Smooth muscle cell (in vitro differentiated cells): ENCODE measurements at regions not wholly inside any gene's neighbourhood (a gene's known extent, or its start where the extent isn't known, plus 50 kb on each side); places are given as distances from the start of the nearest gene placed in this dataset.
"Not testable (repeated sequence)": the region's sequence is repeated elsewhere in the genome, so short reads cannot be mapped to it uniquely, and the experiment has no call there.

ENCODE experiments used
- DNase-seq: peaks from one replicate; lab custom pipeline; 2025; ENCODE audit not compliant: unreplicated experiment; lab: John Stamatoyannopoulos, UW
- H2AFZ ChIP-seq: fragments of 200-600 bp; sonication (generic); 2 replicates; pipeline ENCODE4 v1.6.0; 2016; ENCODE audit warnings: antibody characterized with exemption, low read depth, mild to moderate bottlenecking
- H3F3A ChIP-seq: fragments of 200-600 bp; sonication (generic); 2 replicates; pipeline ENCODE4 v1.6.0; 2017; ENCODE audit warnings: antibody characterized with exemption, low read depth
- H3K27ac ChIP-seq: fragments of 200-600 bp; sonication (generic); 2 replicates; pipeline ENCODE4 v1.5.1; 2016; ENCODE audit warnings: low read depth, mild to moderate bottlenecking
- H3K27me3 ChIP-seq: fragments of 200-600 bp; sonication (generic); 2 replicates; pipeline ENCODE4 v1.6.1; 2016; ENCODE audit warnings: low read depth, mild to moderate bottlenecking
- H3K36me3 ChIP-seq: fragments of 200-600 bp; sonication (generic); 2 replicates; pipeline ENCODE4 v1.5.1; 2016; ENCODE audit warnings: low read depth
- H3K4me1 ChIP-seq: fragments of 200-600 bp; sonication (generic); 2 replicates; pipeline ENCODE4 v1.5.1; 2016; ENCODE audit warnings: low read depth
- H3K4me2 ChIP-seq: fragments of 200-600 bp; sonication (generic); 2 replicates; pipeline ENCODE4 v1.6.0; 2016; ENCODE audit warnings: mild to moderate bottlenecking
- H3K4me3 ChIP-seq: fragments of 200-600 bp; sonication (generic); 2 replicates; pipeline ENCODE4 v1.5.1; 2016; ENCODE audit warnings: mild to moderate bottlenecking
- H3K79me2 ChIP-seq: fragments of 200-600 bp; sonication (generic); 2 replicates; pipeline ENCODE4 v1.6.0; 2016; ENCODE audit warnings: low read depth, mild to moderate bottlenecking
- H3K9ac ChIP-seq: fragments of 200-600 bp; sonication (generic); 2 replicates; pipeline ENCODE4 v1.6.0; 2016; ENCODE audit warnings: low read depth
- H3K9me3 ChIP-seq: fragments of 200-600 bp; sonication (generic); replicated peaks from 2 replicates; pipeline ENCODE4 v1.5.1; 2016; ENCODE audit warnings: low read depth
- H4K20me1 ChIP-seq: fragments of 200-600 bp; sonication (generic); 2 replicates; pipeline ENCODE4 v1.6.0; 2016; ENCODE audit warnings: low read depth
- CTCF ChIP-seq: fragments of 200-600 bp; sonication (generic); IDR thresholded peaks from 2 replicates; pipeline ENCODE4 v1.5.1; 2017; ENCODE audit warnings: borderline replicate concordance, mild to moderate bottlenecking, antibody characterized with exemption; ENCODE audit not compliant: insufficient read depth, poor library complexity, severe bottlenecking
- WGBS: methylation state at CpG from one replicate; pipeline ENCODE4 v1.1.7; 2016; ENCODE audit warnings: low lambda C conversion rate; 5-methylcytosine and 5-hydroxymethylcytosine counted together

DNA sequence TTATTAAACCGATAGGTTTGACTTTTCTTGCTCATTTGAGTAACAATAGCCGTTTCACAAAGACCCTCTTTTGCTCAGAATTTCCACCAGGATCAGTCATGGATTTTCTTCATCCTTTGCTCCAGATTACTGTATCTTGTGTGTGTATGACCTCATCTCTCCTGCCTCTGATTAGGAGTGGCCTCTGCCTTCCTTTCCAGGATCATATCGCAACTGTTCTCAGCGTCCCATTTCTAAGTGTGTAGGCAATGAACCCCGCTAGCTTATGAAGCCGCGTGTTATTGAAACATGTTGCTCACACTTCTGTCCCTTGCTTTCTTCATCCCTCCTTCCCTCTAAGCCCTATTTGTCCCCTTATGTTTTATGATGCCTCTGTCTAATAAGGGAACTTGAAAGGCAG, 169.8 kb upstream of the RPS23 start:
- no peak for DNase-seq
- Histone ChIP-seq H3K9ac (no peak overlapping the region), H3K4me2 (peak overlapping the region; percentile 76), H3K27ac (peak overlapping the region; percentile 6), H3K9me3 (no peaks in the 10 kb centered on the region), H3K27me3 (no peaks in the 10 kb centered on the region), H3K36me3 (no peaks in the 10 kb centered on the region), H3K4me3 (no peak overlapping the region), H3F3A (no peaks in the 10 kb centered on the region), H2AFZ (peak overlapping the region; percentile 83), H3K4me1 (no peaks in the 10 kb centered on the region), H4K20me1 (no peaks in the 10 kb centered on the region), H3K79me2 (no peaks in the 10 kb centered on the region)
- 44% methylated on average over 7 of the region's 7 CpGs for WGBS
- TF ChIP-seq CTCF = no peak

GRCh38 chr5:82446809-82447208, 168.7 kb upstream of the RPS23 start:
- no peak overlapping the region for H3K27ac ChIP-seq
- no peak overlapping the region for H2AFZ ChIP-seq
- no peaks in the 10 kb centered on the region for H4K20me1 ChIP-seq
- H3K4me1 ChIP-seq = no peaks in the 10 kb centered on the region
- no peak overlapping the region for H3K4me2 ChIP-seq
- H3F3A ChIP-seq = no peaks in the 10 kb centered on the region
- H3K27me3 ChIP-seq = no peaks in the 10 kb centered on the region
- H3K4me3 ChIP-seq = no peak overlapping the region
- H3K9ac ChIP-seq = no peak overlapping the region
- DNase-seq = no peak
- no peaks in the 10 kb centered on the region for H3K36me3 ChIP-seq
- H3K79me2 ChIP-seq = no peaks in the 10 kb centered on the region
- no peak for TF ChIP-seq CTCF
- no peaks in the 10 kb centered on the region for H3K9me3 ChIP-seq

DNA sequence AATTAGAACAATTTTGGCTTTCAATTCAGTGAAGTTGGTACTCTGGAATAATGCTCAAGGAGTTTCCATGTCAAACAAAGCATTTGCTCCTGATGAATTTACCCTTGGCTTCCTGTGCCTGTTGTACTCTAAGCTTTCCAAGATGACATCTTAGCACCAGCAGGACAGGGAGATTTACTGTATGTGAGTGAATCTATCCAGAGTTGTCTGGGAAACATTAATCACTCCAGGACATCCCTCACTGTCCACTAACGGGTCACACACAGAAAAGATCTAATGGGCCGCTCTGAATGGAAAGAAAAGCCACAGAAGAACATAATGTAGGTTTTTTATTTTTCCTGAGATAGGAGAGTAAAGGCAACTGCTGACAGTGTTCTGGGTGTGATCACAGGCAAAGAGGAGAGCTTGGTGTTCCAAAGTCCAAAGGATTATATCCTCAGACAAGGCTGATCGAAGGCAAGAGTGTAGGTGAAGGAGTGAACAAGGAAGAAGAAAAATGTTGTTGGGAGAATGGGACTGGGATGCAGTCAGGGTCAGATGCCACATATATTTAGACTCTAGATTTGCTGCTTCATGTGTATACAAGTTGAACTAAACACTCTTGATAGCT, 167.7 kb upstream of the RPS23 start:
- no peaks in the 10 kb centered on the region for H3F3A ChIP-seq
- no peaks in the 10 kb centered on the region for H3K36me3 ChIP-seq
- H4K20me1 ChIP-seq = no peaks in the 10 kb centered on the region
- peak overlapping the region; percentile 32 for H3K27ac ChIP-seq
- H3K27me3 ChIP-seq = no peaks in the 10 kb centered on the region
- no peak for DNase-seq
- WGBS = 20% methylated on average over 3 of the region's 3 CpGs
- no peaks in the 10 kb centered on the region for H3K4me1 ChIP-seq
- H2AFZ ChIP-seq = peak overlapping the region; percentile 60
- no peaks in the 10 kb centered on the region for H3K9me3 ChIP-seq
- H3K4me2 ChIP-seq = no peak overlapping the region
- TF ChIP-seq CTCF = no peak
- no peaks in the 10 kb centered on the region for H3K79me2 ChIP-seq
- H3K9ac ChIP-seq = no peak overlapping the region
- no peak overlapping the region for H3K4me3 ChIP-seq

DNA sequence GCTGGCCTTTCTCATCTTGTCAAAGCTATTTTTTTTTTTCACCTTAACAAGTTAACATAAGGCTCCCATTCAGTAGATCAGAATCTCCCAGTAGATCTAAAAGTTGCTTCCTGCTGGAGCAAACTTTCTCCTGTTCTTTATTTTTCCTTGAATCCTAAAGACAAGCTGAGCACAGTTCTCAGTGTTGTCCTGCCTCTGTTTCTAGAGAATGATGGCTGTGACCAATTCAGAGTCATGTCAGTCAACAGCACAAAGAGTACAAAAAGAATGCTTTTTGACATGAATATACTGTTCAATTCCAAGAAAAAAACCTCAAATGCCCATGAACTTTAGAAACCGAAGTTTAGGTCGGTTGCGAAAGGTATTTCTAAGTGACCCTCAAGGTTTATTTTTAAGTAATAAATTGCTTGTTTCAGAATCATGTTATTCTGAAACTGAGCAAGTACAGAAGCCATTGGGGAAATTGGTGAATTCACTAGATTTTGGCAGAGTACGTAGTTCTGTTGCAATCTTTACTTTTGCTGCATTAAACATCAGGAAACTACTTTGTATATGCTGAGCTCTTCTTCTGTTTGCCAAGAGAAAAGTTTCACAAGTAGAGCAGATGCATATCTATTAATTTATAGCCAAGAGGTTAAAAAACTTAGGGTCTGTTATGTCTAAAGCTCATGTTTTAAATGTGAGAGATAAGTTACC, 161.7 kb upstream of the RPS23 start:
- Histone ChIP-seq H3K4me1 (no peaks in the 10 kb centered on the region), H4K20me1 (no peaks in the 10 kb centered on the region), H3K9me3 (no peaks in the 10 kb centered on the region), H3K36me3 (no peaks in the 10 kb centered on the region), H3K4me3 (no peak overlapping the region), H3K4me2 (no peak overlapping the region), H3K27me3 (no peaks in the 10 kb centered on the region), H3K79me2 (no peaks in the 10 kb centered on the region), H3K9ac (no peak overlapping the region), H3F3A (no peaks in the 10 kb centered on the region), H3K27ac (no peak overlapping the region), H2AFZ (peak overlapping the region; percentile 35)
- no peak for DNase-seq
- WGBS = 85% methylated on average over 4 of the region's 4 CpGs
- TF ChIP-seq CTCF = no peak

DNA sequence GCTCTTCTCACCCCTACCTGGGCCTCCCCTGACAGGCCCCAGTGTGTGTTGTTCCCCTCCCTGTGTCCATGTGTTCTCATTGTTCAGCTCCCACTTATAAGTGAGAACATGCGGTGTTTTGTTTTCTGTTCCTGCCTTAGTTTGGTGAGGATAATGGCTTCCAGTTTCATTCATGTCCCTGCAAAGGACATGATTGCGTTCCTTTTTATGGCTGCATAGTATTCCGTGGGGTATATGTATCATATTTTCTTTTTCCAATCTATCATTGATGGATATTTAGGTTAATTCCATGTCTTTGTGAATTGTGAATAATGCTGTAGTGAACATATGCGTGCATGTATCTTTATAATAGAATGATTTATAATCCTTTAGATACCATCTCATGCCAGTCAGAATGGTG, 159.4 kb upstream of the RPS23 start:
- H3F3A ChIP-seq, H3K4me3 ChIP-seq, H3K4me2 ChIP-seq, H3K36me3 ChIP-seq, H3K79me2 ChIP-seq, DNase-seq, H3K27me3 ChIP-seq, H3K9me3 ChIP-seq, H3K4me1 ChIP-seq, H4K20me1 ChIP-seq, H2AFZ ChIP-seq, H3K27ac ChIP-seq, H3K9ac ChIP-seq: not testable (repeated sequence)
- 86% methylated on average over 4 of the region's 4 CpGs for WGBS
